ENCODE measurements at regions not wholly inside any gene's neighbourhood (a gene's known extent, or its start where the extent isn't known, plus 50 kb on each side); places are given as distances from the start of the nearest gene placed in this dataset.

DNA sequence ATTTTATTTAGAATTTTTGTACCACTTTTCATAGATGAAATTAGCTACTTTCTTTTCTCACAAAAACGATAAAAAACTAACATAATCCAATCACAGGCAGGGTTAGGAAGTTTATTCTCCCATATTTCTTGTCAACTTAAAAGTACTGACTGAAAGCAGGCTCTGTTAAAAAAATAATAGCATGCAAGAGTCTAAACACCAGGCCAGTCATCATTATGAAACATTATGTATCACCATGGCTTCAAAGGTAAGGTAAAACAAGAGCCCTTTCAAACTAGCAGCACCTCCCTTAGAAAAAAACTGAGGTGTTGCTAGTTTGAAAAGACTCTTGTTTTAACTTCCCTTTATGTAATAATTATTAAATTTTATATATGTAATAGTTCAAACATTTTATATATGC lies 848.0 kb downstream of the RNF144A start:
- H4K5ac ChIP-seq (ENCODE audit: insufficient read length, low read depth, low read length): no peak overlapping the region
- H3K9me3 ChIP-seq (ENCODE audit: control insufficient read depth, low read depth, low read length): peaks cover 21% of the 10 kb centered on the region
- TF ChIP-seq CTCF (conservative IDR thresholded peaks at IDR 0.05): no peak
- Mint-ChIP-seq H3K36me3 (ENCODE audit: insufficient read depth in 1 of 3, low read depth in 3 of 3) (peaks cover 23 to 24% (median 23%) of the 10 kb centered on the region in 3 experiments), H3K9me3 (peaks cover 23 to 38% of the 10 kb centered on the region in 2 experiments), H3K27me3 (ENCODE audit: low read depth) (peaks cover 2% of the 10 kb centered on the region), H3K4me1 (no peaks in the 10 kb centered on the region; a peak in 1 of 4 replicates), H3K27ac (no peak overlapping the region), H3K4me3 (no peak overlapping the region)
- no peak overlapping the region for H2BK15ac ChIP-seq (ENCODE audit: low read depth, low read length)
- H3K18ac ChIP-seq (ENCODE audit: insufficient read length, low read depth, low read length): no peak overlapping the region
- no peak overlapping the region for H2AFZ ChIP-seq (ENCODE audit: low read length)
- H3K23ac ChIP-seq (ENCODE audit: insufficient read length, low read depth, low read length): no peak overlapping the region
- H2BK120ac ChIP-seq (ENCODE audit: low read depth, low read length, poor library complexity, severe bottlenecking): no peak overlapping the region
- H4K91ac ChIP-seq (ENCODE audit: insufficient read length, low read depth, low read length): no peak overlapping the region
- H3K23me2 ChIP-seq (ENCODE audit: insufficient read length, low read depth, low read length, poor library complexity, severe bottlenecking): no peaks in the 10 kb centered on the region
- no peak overlapping the region for H2BK12ac ChIP-seq (ENCODE audit: insufficient read length, low read depth, low read length)
- no peak overlapping the region for H2AK5ac ChIP-seq (ENCODE audit: insufficient read length, low read length)
- no peak overlapping the region for H3K4ac ChIP-seq (ENCODE audit: low read depth, low read length)
- no peak overlapping the region for H3K14ac ChIP-seq (ENCODE audit: insufficient read depth, low read length)
- WGBS (ENCODE audit: extremely low coverage, insufficient read length, low lambda C conversion rate): no CpG with 5 or more reads among the region's 1 CpG
- no peak overlapping the region for H3K27ac ChIP-seq (ENCODE audit: insufficient read length, low read depth, low read length)
- H2BK20ac ChIP-seq (ENCODE audit: low read depth, low read length, poor library complexity, severe bottlenecking): no peak overlapping the region
- H3T11ph ChIP-seq (ENCODE audit: low read length): no peak overlapping the region
- H3K4me2 ChIP-seq (ENCODE audit: insufficient read depth, insufficient read length, low read length): no peak overlapping the region
- H3K27me3 ChIP-seq (ENCODE audit: insufficient read depth, low read length): no peaks in the 10 kb centered on the region
- no peaks in the 10 kb centered on the region for H3K79me2 ChIP-seq (ENCODE audit: insufficient read depth, low read length)
- H3K9ac ChIP-seq (ENCODE audit: extremely low read depth, insufficient read length, low read length): no peak overlapping the region
- no peak overlapping the region for H4K8ac ChIP-seq (replicated peaks; ENCODE audit: insufficient read length, low read depth, low read length)
- DNase-seq: no peak
- no peaks in the 10 kb centered on the region for H3K4me1 ChIP-seq (ENCODE audit: insufficient read depth, low read length)
- no peaks in the 10 kb centered on the region for H3K79me1 ChIP-seq (ENCODE audit: insufficient read depth, low read depth, low read length, poor library complexity, severe bottlenecking)
- no peak overlapping the region for H3K56ac ChIP-seq (ENCODE audit: insufficient read length, low read depth, low read length)
- H4K20me1 ChIP-seq (ENCODE audit: control insufficient read depth, insufficient read depth, insufficient read length): no peaks in the 10 kb centered on the region
- no peak overlapping the region for H2BK5ac ChIP-seq (ENCODE audit: insufficient read length, low read length)

Data from H9 (cell line).